ENCODE measurements at regions not wholly inside any gene's neighbourhood (a gene's known extent, or its start where the extent isn't known, plus 50 kb on each side); places are given as distances from the start of the nearest gene placed in this dataset.

DNA sequence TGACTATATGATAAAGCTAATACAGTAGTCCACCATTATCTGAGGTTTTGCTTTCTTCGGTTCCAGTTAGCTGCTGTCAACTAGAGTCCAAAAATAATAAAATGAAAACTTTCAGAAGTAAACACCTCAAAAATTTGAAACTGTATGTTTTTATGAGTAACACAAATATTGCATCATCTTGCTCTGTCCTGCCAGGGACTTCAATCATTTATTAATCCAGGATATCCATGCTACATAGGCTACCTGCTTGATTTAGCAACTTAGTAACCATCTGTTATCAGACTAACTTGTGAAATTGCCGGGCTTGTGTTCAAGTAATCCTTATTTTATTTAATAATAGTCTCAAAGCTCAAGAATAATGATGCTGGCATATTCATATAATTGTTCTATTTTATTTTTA lies 1537.8 kb upstream of the PABPC4L start:
- Mint-ChIP-seq H3K36me3 (ENCODE audit: unreplicated experiment) (no peaks in the 10 kb centered on the region), H3K4me3 (ENCODE audit: unreplicated experiment) (no peak overlapping the region), H3K27ac (ENCODE audit: unreplicated experiment) (no peak overlapping the region)

DNA sequence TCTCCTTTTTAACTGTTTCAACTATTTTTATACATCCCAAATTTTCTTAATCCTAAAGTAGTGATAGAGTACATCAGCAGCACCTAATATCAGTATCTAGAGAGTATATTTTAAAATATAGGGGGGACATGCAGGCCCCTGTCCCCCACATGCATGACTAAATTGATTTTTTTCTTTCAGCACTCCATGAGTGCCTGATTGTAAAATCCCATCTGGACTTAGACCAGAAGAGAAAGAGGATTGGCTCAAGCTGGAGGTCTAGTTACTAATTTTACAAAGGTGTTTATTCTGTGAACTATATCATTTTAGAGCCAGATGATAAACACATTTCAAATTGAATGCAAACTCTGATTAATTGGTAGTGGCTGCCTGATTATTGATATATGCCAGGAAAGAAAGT lies 1533.9 kb upstream of the PABPC4L start:
- Mint-ChIP-seq H3K27me3 (ENCODE audit: unreplicated experiment) (no peaks in the 10 kb centered on the region), H3K4me1 (ENCODE audit: unreplicated experiment) (peaks cover 8% of the 10 kb centered on the region), H3K4me3 (ENCODE audit: unreplicated experiment) (no peak overlapping the region), H3K27ac (ENCODE audit: unreplicated experiment) (no peak overlapping the region), H3K9me3 (ENCODE audit: unreplicated experiment) (peaks cover 7% of the 10 kb centered on the region), H3K36me3 (ENCODE audit: unreplicated experiment) (no peaks in the 10 kb centered on the region)
- DNase-seq (ENCODE audit: extremely low spot score, unreplicated experiment), result no peak
- TF ChIP-seq, protein P1, sequence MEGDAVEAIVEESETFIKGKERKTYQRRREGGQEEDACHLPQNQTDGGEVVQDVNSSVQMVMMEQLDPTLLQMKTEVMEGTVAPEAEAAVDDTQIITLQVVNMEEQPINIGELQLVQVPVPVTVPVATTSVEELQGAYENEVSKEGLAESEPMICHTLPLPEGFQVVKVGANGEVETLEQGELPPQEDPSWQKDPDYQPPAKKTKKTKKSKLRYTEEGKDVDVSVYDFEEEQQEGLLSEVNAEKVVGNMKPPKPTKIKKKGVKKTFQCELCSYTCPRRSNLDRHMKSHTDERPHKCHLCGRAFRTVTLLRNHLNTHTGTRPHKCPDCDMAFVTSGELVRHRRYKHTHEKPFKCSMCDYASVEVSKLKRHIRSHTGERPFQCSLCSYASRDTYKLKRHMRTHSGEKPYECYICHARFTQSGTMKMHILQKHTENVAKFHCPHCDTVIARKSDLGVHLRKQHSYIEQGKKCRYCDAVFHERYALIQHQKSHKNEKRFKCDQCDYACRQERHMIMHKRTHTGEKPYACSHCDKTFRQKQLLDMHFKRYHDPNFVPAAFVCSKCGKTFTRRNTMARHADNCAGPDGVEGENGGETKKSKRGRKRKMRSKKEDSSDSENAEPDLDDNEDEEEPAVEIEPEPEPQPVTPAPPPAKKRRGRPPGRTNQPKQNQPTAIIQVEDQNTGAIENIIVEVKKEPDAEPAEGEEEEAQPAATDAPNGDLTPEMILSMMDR (IDR thresholded peaks at IDR 0.05), result no peak

More for the DNA sequence above, 1537.8 kb upstream of the PABPC4L start:
- TF ChIP-seq, protein P1 (IDR thresholded peaks at IDR 0.05), result no peak
- DNase-seq (ENCODE audit: extremely low spot score, unreplicated experiment), result no peak
- peaks cover 3% of the 10 kb centered on the region for H3K9me3 Mint-ChIP-seq (ENCODE audit: unreplicated experiment)
- no peaks in the 10 kb centered on the region for H3K27me3 Mint-ChIP-seq (ENCODE audit: unreplicated experiment)
- peaks cover 8% of the 10 kb centered on the region for H3K4me1 Mint-ChIP-seq (ENCODE audit: unreplicated experiment)

DNA sequence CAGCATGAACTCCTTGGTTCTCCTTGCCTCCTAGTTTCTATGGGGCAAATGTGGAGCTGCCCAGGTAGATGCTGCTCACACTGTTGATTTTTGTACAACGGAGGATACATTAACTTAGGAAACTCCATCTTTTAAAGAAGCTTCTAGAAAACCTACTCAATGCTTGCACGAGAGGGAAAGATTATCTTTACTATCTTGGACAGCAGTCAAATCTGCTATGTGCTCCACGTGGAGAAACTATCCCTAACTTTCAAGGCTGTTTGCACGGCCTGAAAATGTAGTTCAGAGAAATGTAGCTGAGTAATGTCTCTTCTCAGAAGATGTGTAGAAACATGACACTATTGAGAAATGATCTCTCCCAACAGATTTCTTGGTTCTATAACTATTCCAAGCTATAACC lies 1530.9 kb upstream of the PABPC4L start:
- no peaks in the 10 kb centered on the region for H3K4me1 Mint-ChIP-seq (ENCODE audit: unreplicated experiment)

DNA sequence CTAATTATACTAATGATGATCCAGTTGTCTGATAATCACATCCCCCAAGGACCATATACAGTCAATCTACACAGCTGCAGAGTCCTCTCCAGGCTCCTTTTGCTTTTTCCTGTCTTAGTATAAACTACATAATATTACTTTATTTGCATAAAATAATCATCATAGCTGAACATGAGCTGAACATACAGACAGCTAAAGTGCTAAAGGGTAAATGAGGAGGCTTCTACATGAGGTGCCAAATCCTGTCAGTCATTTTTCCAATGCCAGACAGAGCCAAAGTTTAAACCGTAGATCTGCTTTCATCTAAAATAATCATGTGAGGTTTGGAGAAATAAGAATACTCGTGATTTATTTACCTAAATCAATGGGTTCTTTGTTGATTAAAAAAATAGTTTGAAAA lies 1530.1 kb upstream of the PABPC4L start:
- Mint-ChIP-seq H3K4me1 (ENCODE audit: unreplicated experiment) (no peaks in the 10 kb centered on the region), H3K27me3 (ENCODE audit: unreplicated experiment) (no peaks in the 10 kb centered on the region), H3K36me3 (ENCODE audit: unreplicated experiment) (no peaks in the 10 kb centered on the region), H3K9me3 (ENCODE audit: unreplicated experiment) (peaks cover 4% of the 10 kb centered on the region), H3K4me3 (ENCODE audit: unreplicated experiment) (no peak overlapping the region), H3K27ac (ENCODE audit: unreplicated experiment) (no peak overlapping the region)
- TF ChIP-seq, protein P1 (IDR thresholded peaks at IDR 0.05), result no peak
- no peak for DNase-seq (ENCODE audit: extremely low spot score, unreplicated experiment)

More for the DNA sequence above, 1530.9 kb upstream of the PABPC4L start:
- H3K9me3 Mint-ChIP-seq (ENCODE audit: unreplicated experiment), result peaks cover 4% of the 10 kb centered on the region
- H3K36me3 Mint-ChIP-seq (ENCODE audit: unreplicated experiment), result no peaks in the 10 kb centered on the region
- DNase-seq (ENCODE audit: extremely low spot score, unreplicated experiment), result no peak
- no peak overlapping the region for H3K27ac Mint-ChIP-seq (ENCODE audit: unreplicated experiment)
- TF ChIP-seq, protein P1 (IDR thresholded peaks at IDR 0.05), result no peak
- H3K4me3 Mint-ChIP-seq (ENCODE audit: unreplicated experiment), result no peak overlapping the region
- H3K27me3 Mint-ChIP-seq (ENCODE audit: unreplicated experiment), result no peaks in the 10 kb centered on the region

DNA sequence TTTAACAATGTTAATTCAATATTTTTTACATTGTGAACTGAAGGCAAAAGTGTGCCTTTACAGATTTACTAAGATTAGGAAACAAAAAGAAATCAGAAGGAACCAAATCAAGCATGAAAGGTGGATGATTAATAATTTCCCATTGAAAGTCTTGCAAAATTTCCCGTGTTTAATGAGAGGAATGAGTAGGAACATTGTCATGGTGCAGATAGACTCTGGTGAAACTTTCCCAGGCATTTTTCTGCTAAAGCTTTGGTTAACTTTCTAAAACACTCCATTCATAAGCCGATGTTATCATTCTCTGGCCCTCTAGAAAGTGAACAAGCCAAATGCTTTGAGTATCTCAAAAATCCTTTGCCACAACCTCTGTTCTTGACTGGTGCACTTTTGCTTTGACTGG lies 1522.8 kb upstream of the PABPC4L start:
- Mint-ChIP-seq H3K4me3 (ENCODE audit: unreplicated experiment) (no peak overlapping the region), H3K36me3 (ENCODE audit: unreplicated experiment) (no peaks in the 10 kb centered on the region), H3K27ac (ENCODE audit: unreplicated experiment) (no peak overlapping the region), H3K27me3 (ENCODE audit: unreplicated experiment) (no peaks in the 10 kb centered on the region), H3K9me3 (ENCODE audit: unreplicated experiment) (no peaks in the 10 kb centered on the region), H3K4me1 (ENCODE audit: unreplicated experiment) (no peaks in the 10 kb centered on the region)
- DNase-seq (ENCODE audit: extremely low spot score, unreplicated experiment), result no peak
- TF ChIP-seq, protein P1 (IDR thresholded peaks at IDR 0.05), result no peak
